NCI-H2227 treated with DMSO at 0.1 percent for 48 hours (cell line): ENCODE measurements at regions not wholly inside any gene's neighbourhood (a gene's known extent, or its start where the extent isn't known, plus 50 kb on each side); places are given as distances from the start of the nearest gene placed in this dataset.

Experiments
- DNase-seq: peaks from one replicate; lab custom pipeline; 2025; lab: John Stamatoyannopoulos, UW

DNA sequence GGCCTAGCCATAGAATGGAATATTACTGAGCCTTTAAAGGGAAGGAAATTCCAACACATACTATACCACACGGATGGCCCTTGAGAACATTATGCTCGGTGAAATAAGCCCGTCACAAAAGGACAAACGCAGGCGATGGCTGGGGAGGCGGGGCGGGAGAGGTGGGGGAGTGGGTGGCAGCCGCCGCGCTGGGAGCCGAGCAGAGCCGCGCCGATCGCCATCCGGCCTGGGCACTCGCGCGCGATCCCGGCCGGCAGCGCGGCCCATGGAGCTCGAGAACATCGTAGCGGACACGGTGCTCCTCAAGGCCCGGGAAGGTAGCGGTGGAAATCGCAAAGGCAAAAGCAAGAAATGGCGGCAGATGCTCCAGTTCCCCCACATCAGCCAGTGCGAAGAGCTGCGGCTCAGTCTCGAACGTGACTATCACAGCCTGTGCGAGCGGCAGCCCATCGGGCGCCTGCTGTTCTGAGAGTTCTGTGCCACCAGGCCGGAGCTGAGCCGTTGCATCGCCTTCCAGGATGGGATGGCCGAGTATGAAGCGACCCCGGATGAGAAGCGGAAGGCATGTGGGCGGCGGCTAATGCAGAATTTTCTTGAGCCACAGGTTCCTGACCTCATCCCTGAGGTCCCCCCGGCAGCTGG, 140.1 kb downstream of the ZDHHC20 start:
- no peak for DNase-seq

DNA sequence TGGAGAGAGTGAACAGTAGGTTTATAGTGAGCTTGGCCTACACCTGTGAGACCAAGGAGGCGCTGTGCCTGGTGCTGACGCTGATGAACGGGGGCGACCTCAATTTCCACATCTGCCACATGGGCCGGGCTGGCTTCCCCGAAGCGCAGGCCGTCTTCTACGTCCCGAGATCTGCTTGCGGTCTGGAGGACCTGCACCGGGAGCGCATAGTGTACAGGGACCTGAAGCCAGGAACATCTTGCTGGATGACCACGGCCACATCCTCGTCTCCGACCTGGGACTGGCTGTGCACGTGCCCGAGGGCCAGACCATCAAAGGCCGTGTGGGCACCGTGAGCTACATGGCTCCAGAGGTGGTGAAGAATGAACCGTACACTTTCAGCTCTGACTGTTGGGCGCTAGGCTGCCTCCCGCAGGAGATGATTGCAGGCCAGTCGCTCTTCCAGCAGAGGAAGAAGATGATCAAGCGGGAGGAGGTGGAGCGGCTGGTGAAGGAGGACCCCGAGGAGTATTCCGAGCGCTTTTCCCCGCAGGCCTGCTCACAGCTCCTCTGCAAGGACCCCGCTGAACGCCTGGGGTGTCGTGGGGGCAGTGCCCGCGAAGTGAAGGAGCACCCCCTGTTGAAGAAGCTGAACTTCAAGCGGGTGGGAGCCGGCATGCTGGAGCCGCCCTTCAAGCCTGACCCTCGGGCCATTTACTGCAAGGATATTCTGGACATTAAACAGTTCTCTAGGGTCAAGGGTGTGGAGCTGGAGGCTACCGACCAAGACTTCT, 139.0 kb downstream of the ZDHHC20 start:
- DNase-seq = no peak

GRCh38 chr13:21320642-21321034, 138.5 kb downstream of the ZDHHC20 start:
- no peak for DNase-seq

DNA sequence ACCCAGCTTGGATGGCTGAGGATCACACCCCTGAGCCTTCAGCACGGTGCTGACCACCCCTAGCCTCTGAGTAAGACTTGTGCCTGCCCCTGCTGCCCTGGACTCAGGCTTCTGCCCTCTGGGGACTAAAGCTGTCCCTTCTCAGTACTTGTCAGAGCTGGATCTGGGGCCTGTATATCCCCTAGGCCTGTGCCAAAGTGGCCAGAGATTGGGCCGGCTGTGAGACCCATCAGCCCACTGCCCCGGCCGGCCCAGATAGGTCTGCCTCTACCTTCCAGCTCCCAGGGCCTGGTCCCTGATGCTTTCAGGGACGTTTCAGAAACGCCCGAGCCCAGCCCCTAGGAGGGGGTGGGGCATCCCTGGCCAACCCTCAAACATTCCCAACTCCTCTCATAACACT, 137.8 kb downstream of the ZDHHC20 start:
- DNase-seq = no peak

DNA sequence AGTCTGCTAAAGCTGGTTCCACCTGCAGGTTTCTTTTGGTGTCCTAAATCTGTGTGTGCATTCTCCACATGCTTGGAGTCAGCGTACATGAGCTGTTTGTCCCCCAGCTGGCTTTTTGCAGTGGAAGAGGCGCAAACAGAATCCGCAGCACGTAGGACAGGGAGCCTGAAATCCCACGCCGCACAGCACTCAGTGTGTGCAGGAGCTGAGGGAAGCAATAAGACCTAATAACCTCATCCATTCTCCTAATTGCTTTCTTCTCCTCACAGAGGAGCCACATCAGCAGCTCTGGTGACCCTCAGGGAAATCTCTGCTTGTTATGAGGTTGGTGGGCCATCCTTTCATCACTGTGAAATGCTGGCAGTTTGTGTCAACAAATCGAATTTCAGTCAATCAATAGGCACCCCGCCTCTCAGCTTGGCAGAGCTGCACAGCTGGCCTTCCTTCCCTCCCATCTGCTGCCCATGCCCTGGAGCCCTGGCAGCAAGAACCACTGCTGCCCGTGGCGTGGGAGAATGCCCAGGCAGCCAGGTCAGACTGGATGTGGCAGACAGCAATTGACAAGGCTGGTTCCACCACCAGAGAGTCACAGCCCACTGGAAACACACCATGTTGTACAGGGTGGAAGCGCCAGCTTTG, 136.7 kb downstream of the ZDHHC20 start:
- DNase-seq = no peak
